ENCODE measurements at regions not wholly inside any gene's neighbourhood (a gene's known extent, or its start where the extent isn't known, plus 50 kb on each side); places are given as distances from the start of the nearest gene placed in this dataset.

- intact Hi-C loops (cut with micrococcal nuclease): loop anchor here (1.0 to 10.0 kb wide), 4 partner anchors 127 to 918 kb away; no protein-coding TSS in a partner anchor
- TF ChIP-seq RAD51 (IDR thresholded peaks at IDR 0.05; ENCODE audit: borderline replicate concordance, low read depth) (0 out of 2 replicates have a peak, but pooled peaks have one; percentile 22), C11orf30 (IDR thresholded peaks at IDR 0.05; ENCODE audit: low read depth) (no peak), FOXM1 (IDR thresholded peaks at IDR 0.05; ENCODE audit: low read depth) (no peak), FOXM1 (CRISPR knock-in tag; IDR thresholded peaks at IDR 0.05; ENCODE audit: low read depth) (no peak)
- TF ChIP-seq, protein P1, sequence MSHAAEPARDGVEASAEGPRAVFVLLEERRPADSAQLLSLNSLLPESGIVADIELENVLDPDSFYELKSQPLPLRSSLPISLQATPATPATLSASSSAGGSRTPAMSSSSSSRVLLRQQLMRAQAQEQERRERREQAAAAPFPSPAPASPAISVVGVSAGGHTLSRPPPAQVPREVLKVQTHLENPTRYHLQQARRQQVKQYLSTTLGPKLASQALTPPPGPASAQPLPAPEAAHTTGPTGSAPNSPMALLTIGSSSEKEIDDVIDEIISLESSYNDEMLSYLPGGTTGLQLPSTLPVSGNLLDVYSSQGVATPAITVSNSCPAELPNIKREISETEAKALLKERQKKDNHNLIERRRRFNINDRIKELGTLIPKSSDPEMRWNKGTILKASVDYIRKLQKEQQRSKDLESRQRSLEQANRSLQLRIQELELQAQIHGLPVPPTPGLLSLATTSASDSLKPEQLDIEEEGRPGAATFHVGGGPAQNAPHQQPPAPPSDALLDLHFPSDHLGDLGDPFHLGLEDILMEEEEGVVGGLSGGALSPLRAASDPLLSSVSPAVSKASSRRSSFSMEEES (CRISPR knock-in tag; IDR thresholded peaks at IDR 0.05): peak; percentile 66
Observed at GRCh38 chr2:207472343-207473048, 57.3 kb upstream of the CREB1 start.

More at GRCh38 chr2:207472343-207473048, 57.3 kb upstream of the CREB1 start:
- CTCF ChIA-PET (ENCODE audit: low intra/inter-chr PET ratio): interaction anchor here (1.2 kb wide), 1 partner anchor 127 kb away, joined by 5 read pairs; no protein-coding TSS in a partner anchor
- DNase-seq (ENCODE audit: extremely low read depth in 1 of 4, low spot score in 3 of 4): no peak
- H3K4me1 ChIP-seq (replicated peaks in 1 of 2; ENCODE audit: control insufficient read depth in 2 of 2, insufficient read depth in 2 of 2, low read length in 2 of 2): no peaks in the 10 kb centered on the region; a peak in 2 of 5 replicates
- H3K9me3 ChIP-seq (replicated peaks; ENCODE audit: control insufficient read depth, insufficient read depth, low read depth, low read length): no peaks in the 10 kb centered on the region
- BruUV-seq (replicated peaks): no TSS peak
- POLR2A ChIA-PET: interaction anchor here (0.7 kb wide), 1 partner anchor 172 kb away, joined by 3 read pairs; no protein-coding TSS in a partner anchor
- in situ Hi-C loops (cut with MboI): loop anchor here (5.0 to 25.0 kb wide), 4 partner anchors 145 to 910 kb away; no protein-coding TSS in a partner anchor
- 0 out of 2 replicates have a peak overlapping the region, but pooled peaks have one; percentile 34 for H2AFZ ChIP-seq (ENCODE audit: low read depth, low read length)
- no peaks in the 10 kb centered on the region for H4K20me1 ChIP-seq (replicated peaks; ENCODE audit: control insufficient read depth, insufficient read depth, low read length)
- H3K9ac ChIP-seq (ENCODE audit: insufficient read depth in 1 of 2, low read depth in 2 of 2, low read length in 2 of 2): no peak overlapping the region
- ATAC-seq: no peak
- 78% methylated on average over 11 of the region's 11 CpGs for WGBS (ENCODE audit: insufficient coverage, low coverage, missing lambda C conversion rate)
- no peak for FAIRE-seq
- H3K4me2 ChIP-seq (ENCODE audit: insufficient read depth, low read length): no peak overlapping the region
- H3K9me1 ChIP-seq (ENCODE audit: control insufficient read depth, insufficient read depth, low read length): no peaks in the 10 kb centered on the region
- no peaks in the 10 kb centered on the region for H3K79me2 ChIP-seq (ENCODE audit: control insufficient read depth, insufficient read depth, low read length)
- no peaks in the 10 kb centered on the region for H3K27me3 ChIP-seq (ENCODE audit: control insufficient read depth in 2 of 2, insufficient read depth in 2 of 2, low read length in 2 of 2)
- H3K4me3 ChIP-seq: no peak overlapping the region
- H3K36me3 ChIP-seq (ENCODE audit: control insufficient read depth, insufficient read depth, low read length): no peaks in the 10 kb centered on the region
- no peak overlapping the region for H3K27ac ChIP-seq (ENCODE audit: extremely low read depth, low read depth, low read length)

Measured in K562 (cell line).